HG03159 (cell line): ENCODE measurements at regions not wholly inside any gene's neighbourhood (a gene's known extent, or its start where the extent isn't known, plus 50 kb on each side); places are given as distances from the start of the nearest gene placed in this dataset.

Experiments
- ATAC-seq: cut with Tn5 transposase; IDR thresholded peaks from one replicate; pipeline ENCODE4 v1.9.1; 2021; ENCODE audit warnings: mild to moderate bottlenecking, moderate library complexity; ENCODE audit not compliant: unreplicated experiment

DNA sequence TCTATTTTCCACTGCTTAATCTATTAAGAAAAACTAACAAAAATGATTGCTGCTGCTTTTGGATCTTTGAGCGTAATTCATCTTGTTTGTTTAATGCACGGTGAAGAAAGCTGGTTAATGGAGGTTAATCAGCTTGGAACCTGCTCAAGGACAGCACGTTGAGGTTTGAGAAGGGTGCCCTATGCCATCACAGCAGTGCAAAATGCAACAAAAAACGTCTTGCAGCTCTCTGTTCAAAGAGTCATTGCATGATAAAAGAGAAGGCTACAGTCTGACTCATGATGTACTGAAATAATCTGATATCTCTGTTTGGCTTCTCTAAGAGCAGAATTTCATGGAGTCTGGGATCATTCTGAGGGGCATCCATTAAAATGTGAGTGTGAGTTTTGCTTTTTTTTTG is 80.6 kb upstream of the PREP start:
- no peak for ATAC-seq

DNA sequence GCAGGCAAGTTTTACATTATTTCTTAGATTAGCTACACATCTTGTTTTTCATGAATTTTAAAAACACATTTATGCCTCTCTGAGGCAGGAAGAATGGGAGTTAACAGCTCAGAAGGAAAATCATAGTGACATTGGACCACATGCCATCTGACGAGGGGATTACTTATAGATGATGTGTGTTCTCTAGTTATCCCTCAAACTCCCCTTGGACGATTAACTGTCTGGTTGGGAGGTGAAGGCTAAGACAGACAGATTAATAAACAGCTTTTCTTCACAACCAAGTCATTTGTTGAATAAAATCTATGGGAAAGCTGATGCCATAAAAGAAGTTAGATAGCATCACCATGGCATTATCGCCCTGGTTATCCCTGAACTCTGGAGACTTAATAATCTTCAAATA is 80.0 kb upstream of the PREP start:
- no peak for ATAC-seq

DNA sequence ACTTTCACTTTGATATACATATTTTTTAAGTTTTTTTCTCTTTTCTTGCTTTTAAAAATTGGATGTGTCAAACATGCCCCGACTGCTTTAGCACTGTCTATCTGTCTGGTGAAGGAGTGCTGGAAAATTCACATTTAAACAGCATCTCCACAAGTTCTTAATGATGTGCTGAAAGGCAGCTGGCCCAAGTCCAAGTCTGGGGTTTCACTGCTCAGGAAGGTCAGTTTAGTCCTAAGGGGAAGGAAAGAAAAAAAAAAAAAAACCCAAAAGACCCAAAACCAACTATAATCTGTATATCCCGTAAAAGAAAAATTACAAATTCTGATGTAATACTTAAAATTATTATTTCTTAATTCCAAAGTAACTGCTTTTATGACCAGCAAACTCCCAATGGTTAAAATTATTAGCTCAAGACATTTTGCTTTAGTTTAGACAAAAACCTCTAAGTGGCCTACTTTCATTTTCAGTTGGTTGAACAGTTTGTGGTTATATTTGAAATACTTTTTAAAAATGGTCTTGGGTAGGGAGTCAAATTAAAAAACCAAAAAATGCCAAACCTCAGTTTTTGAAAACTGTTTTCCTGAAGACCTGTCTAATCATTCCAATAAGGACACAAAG is 79.5 kb upstream of the PREP start:
- no peak for ATAC-seq

DNA sequence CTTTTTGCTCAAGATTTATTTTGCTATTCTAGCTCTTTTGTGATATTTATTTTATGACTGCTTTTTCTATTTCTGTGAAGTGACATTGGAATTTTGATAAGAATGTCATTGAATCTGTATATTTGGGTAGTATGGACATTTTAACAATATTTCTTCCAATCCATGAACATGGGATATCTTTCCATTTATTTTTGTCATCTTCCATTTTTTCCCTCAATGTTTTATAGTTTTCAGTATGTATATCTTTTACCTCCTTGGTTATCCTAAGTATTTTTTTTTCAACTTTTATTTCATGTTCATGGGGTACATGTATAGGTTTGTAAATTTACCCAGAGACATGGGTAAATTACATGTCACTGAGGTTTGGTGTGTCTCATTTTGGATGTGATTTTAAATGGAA is 74.1 kb upstream of the PREP start:
- no peak for ATAC-seq

DNA sequence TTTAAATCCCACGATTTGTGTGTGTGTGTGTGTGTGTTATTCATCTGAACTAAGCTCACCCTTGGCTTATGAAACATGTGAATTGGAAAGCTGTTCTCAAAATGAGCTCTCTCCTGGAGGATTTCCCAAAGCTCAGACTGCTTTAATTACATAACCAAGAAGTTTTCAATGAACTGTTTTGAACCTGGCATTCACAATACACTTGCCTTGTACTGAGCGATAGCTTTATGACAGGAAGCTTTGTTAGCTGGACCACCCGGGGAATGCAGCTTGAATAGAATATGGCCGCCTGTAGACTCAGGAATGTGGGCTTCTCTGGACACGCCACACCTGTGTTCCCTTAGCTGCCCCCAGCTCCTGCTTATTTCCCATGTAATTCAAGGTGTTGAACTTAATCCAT is 71.4 kb upstream of the PREP start:
- ATAC-seq = no peak

DNA sequence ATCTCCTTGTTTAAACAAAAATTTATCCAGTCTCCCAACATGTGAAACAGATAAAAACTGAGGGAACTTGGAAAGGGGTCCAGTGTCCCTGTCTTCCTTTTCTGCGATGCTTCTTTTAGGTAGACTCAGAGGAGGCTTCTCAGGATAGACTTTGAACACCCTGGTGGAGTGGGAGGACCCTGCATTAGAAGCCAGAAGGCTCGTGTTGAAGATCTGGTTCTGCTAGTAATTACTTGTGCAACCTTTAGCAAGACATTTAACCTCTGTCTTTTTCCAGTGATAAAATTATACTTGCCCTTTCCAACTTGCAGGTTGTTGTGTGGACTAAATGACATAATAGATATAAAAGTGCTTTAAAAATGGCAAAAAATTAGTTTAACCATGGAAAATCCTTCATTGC is 67.1 kb upstream of the PREP start:
- ATAC-seq = no peak

DNA sequence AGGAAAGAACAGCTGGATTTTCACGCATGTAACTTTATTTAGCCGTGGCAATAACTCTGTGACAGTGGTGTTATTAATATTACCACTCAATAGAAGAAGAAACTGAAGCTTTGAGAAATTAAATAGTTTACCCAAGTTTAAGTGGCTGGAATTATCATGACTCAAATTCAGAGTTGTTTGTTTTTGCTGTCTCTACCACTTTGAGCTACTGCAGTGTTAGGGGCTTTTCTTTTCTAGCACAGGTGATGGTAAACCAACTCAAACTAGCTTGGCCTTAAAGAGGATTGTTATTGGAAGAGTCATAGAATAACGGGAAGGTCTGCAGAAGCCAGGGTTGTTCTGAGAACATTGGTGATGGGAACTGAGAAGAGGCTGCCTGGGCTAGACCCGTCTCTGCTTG is 66.0 kb upstream of the PREP start:
- ATAC-seq = no peak

DNA sequence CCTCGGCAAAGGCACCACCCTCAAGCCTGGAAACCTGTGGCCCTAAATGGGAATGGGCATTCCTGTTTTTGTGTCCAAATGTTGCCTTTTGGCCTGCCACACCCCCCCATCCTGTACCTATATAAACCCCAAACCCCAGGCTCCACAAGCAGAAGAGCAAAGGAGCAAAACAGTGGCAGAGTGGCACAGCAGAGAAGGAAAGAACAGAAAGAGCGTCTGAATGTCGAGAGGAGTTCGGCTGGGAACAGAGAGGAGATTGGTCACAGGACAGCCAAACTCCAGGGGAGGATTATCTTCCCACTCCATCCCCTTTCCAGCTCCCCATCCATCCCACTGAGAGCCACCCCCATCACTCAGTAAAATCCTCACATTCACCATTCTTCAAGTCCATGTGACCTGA is 58.0 kb upstream of the PREP start:
- ATAC-seq = no peak

DNA sequence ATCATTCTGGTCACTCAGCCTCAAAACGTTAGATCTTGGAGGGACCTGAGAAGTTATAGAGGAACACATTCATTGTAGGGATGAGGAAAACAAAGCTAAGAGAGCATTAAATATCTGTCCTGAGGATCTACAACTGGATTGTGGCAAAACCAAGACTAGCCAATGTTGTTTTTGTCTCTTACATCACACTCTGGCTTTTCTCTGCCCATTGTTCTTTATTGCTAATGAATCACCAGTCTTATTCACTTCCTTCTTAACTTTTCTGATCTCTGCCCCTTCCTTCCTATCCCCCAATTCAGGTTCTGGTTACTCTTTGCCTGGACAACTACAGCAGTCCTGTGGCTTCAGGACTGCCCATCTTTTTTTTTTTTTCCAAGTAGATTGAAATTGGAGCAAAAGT is 57.0 kb upstream of the PREP start:
- ATAC-seq = no peak

DNA sequence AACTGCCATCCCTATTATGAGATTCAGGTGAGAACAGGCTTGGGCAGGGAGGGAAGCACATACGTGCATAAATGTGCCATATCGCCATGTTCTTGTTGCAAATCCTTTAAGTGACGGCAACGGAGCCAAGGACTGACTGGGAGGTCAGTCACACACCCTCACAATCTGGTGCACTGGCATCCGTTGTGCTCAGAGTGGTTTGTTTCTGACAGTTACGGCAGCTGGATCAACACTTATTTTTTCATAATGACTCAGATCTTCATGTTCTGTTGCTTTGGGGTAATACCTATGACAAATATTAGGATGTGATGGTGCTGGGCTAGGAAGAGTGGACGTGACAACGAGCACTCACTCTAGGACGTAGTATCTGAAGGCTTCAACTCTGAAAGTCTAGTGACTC is 56.2 kb upstream of the PREP start:
- peak; percentile 94 for ATAC-seq

DNA sequence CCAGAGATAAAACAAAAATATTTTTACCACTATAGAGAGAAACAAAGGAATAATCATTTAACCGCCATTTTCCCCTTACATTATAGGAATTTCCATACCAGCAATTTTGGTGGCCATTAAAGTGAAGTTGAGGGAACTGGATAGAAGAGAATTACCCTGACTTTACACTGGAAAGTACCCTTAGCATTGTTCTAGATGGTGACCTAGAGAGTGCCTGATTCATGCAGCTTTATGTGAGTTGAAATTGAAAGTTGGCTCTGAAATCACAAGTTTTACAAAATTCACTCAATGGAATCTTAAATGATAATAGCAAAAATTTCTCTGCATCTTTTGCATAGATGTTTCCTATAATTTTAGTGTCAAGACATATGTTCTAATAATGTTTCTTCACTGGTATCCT is 55.7 kb upstream of the PREP start:
- peak; percentile 49 for ATAC-seq

DNA sequence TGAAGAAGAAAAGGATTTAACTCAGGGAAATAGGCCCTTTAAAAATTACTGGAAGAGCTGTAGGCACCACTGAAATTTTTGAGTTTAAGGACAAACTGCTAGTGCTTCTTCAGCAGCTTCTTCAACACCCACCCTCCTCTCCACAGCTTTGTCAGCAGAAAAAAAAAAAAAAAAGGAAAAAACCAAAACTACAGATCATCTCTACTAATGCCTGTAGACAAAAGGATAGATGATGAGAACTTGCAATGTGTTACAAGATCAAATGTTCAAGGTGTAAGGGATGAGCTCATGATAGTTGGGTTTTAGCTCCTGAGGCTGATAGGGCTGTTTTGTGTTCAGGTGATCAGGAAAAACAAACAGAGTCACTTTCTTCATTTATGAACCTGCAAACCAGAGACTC is 55.2 kb upstream of the PREP start:
- ATAC-seq = no peak

DNA sequence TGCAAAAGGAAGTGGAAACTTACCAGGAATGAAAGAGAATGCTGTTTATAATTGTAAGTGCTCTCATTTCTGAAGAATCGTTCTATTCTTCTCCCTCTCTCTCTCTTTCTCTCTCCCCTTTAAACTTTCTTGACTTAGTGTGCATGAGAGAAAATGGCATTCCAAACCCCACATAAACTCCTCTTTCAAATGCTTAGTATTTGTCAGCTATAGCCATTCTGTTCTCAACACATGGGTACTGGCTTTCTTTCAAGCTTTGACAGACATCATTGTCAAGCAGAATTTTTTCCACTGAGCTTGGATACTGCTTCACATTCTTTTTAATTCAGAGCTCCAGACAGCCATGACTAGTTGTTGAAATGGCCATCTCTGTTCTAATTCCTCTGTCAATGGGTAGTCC is 51.1 kb upstream of the PREP start:
- no peak for ATAC-seq

DNA sequence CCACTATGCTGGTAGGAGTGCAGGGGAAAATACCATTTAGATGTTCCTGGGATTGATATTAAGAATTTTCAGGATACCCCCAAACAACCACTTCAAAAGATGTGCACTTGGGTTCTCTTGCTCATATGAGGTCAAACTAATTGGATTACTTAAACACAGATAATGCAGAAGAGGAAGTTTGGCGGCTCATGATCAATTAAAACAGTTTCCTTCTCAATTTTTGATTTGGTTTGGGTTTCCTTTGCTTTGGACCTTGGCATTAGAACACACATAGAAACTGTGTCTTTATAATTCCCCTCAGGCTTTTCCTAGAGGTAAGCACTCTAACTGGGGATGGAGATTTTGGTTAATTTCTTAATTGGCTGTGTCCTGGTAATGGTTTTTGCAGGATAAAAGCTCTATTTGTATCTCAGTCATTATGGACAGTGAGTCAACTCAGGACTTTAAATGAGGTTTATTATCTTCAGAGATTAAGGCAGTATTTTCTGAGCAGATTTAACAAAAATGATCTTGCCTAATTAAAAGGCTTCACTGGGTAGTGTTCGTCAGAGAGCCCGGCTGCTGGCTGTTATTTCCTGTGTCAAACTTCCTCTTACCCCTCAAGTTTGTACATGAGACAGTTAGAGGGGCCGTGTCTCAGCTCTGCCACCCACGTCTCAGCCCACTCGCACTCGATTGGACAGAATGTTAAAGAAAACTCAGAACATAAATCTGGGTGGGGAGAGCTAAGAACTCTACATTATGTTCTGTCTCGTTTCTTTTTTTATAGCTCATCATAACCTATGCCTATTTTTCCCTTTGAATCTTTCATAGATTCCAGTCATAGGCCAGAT is 50.3 kb upstream of the PREP start:
- peak; percentile 73 for ATAC-seq
